H1 (cell line): ENCODE measurements at regions not wholly inside any gene's neighbourhood (a gene's known extent, or its start where the extent isn't known, plus 50 kb on each side); places are given as distances from the start of the nearest gene placed in this dataset.

Source experiments
- CTCF ChIA-PET: fragments of 300-600 bp; sonication (Branson Sonifier 250); formaldehyde crosslinking; loops from one replicate; lab custom pipeline; 2021; ENCODE audit not compliant: partially characterized antibody; lab: Charles Lee
- POLR2A ChIA-PET: fragments of 300-600 bp; sonication (Branson Sonifier 250); formaldehyde crosslinking; loops from one replicate; lab custom pipeline; 2021; ENCODE audit warnings: inconsistent platforms; ENCODE audit not compliant: partially characterized antibody; lab: Charles Lee
- DNase-seq, 2 experiments: peaks; one replicate each; pipeline versions ENCODE4 v3.0.0 to v3.0.0-alpha.2; 2010 to 2022; ENCODE audit warnings: low spot score in 2 of 2, low read depth in 1 of 2, mixed read lengths in 1 of 2
- FAIRE-seq: peaks from 2 replicates; lab custom pipeline; 2011; peaks lifted over from hg19 to GRCh38; lab: Jason Lieb, UNC
- H2AFZ ChIP-seq: 2 replicates; pipeline ENCODE4 v1.8.1; 2012; ENCODE audit warnings: low read length, inconsistent platforms
- H2AK5ac ChIP-seq: 2 replicates; pipeline ENCODE4 v1.6.1; 2013; ENCODE audit warnings: low read depth, low read length
- H2BK120ac ChIP-seq: replicated peaks from 2 replicates; pipeline ENCODE3; 2013; ENCODE audit warnings: low read depth, low read length, inconsistent platforms
- H2BK12ac ChIP-seq: 2 replicates; pipeline ENCODE4 v1.6.1; 2013; ENCODE audit warnings: low read depth, low read length
- H2BK15ac ChIP-seq: 2 replicates; pipeline ENCODE4 v1.6.1; 2013; ENCODE audit warnings: low read length
- H2BK20ac ChIP-seq: 2 replicates; pipeline ENCODE4 v1.6.1; 2013; ENCODE audit warnings: low read length
- H2BK5ac ChIP-seq: 2 replicates; pipeline ENCODE4 v1.6.1; 2013; ENCODE audit warnings: low read depth, low read length
- H3K14ac ChIP-seq: 2 replicates; pipeline ENCODE4 v1.6.1; 2013; ENCODE audit warnings: inconsistent platforms; ENCODE audit not compliant: insufficient read length
- H3K18ac ChIP-seq: 2 replicates; pipeline ENCODE4 v1.6.1; 2013; ENCODE audit warnings: low read length; ENCODE audit errors: extremely low read depth
- H3K23ac ChIP-seq: 2 replicates; pipeline ENCODE4 v1.6.1; 2013; ENCODE audit warnings: inconsistent platforms; ENCODE audit not compliant: insufficient read length
- H3K23me2 ChIP-seq: 2 replicates; pipeline ENCODE4 v1.6.1; 2013; ENCODE audit warnings: low read depth, low read length
- H3K27ac ChIP-seq: 2 replicates; pipeline ENCODE4 v1.6.1; 2011; ENCODE audit warnings: low read depth, low read length, inconsistent platforms
- H3K27me3 ChIP-seq, 4 experiments: replicated peaks in 1 of 4; 1 replicate in 1 of 4; 2 replicates in 3 of 4; pipeline versions ENCODE4 v1.6.1 to v1.8.1; 2011 to 2013; ENCODE audit warnings: low read length in 3 of 4, mild to moderate bottlenecking in 3 of 4, inconsistent platforms in 2 of 4, mixed read lengths in 2 of 4, moderate library complexity in 1 of 4; ENCODE audit not compliant: control insufficient read depth in 3 of 4, insufficient read depth in 3 of 4; ENCODE audit errors: extremely low read depth in 1 of 4
- H3K36me3 ChIP-seq, 4 experiments: 2 replicates each; pipeline versions ENCODE4 v1.6.1 to v1.8.1; 2011 to 2013; ENCODE audit warnings: mild to moderate bottlenecking in 4 of 4, low read length in 3 of 4, moderate library complexity in 2 of 4, control low read depth in 1 of 4, inconsistent platforms in 1 of 4; ENCODE audit not compliant: insufficient read depth in 4 of 4, control insufficient read depth in 2 of 4
- H3K4ac ChIP-seq: replicated peaks from 2 replicates; pipeline ENCODE3; 2013; ENCODE audit warnings: low read length, low read depth, mixed read lengths, inconsistent platforms; ENCODE audit not compliant: insufficient read length
- H3K4me1 ChIP-seq, 4 experiments: replicated peaks in 1 of 4; 1 replicate in 1 of 4; 2 replicates in 3 of 4; pipeline versions ENCODE4 v1.6.1 to v1.8.1; 2011 to 2013; ENCODE audit warnings: low read length in 3 of 4, inconsistent platforms in 2 of 4, mixed read lengths in 1 of 4; ENCODE audit not compliant: insufficient read depth in 4 of 4, control insufficient read depth in 3 of 4
- H3K4me2 ChIP-seq, 2 experiments: 2 replicates each; pipeline versions ENCODE4 v1.6.1 to v1.8.1; 2011 to 2013; ENCODE audit warnings: low read depth in 2 of 2, low read length in 2 of 2, control low read depth in 1 of 2, inconsistent platforms in 1 of 2, mild to moderate bottlenecking in 1 of 2; ENCODE audit not compliant: insufficient read depth in 1 of 2
- H3K4me3 ChIP-seq, 4 experiments: fragments of 200-600, 300-600 bp in 1 of 4; sonication (generic), shearing (Covaris generic), sonication (Bioruptor Twin) in 1 of 4; 2 replicates each; pipeline versions ENCODE4 v1.5.1 to v1.8.1; 2011 to 2016; ENCODE audit warnings: low read length in 4 of 4, low read depth in 3 of 4, control low read depth in 2 of 4, inconsistent platforms in 2 of 4, mild to moderate bottlenecking in 2 of 4, mixed read lengths in 1 of 4, moderate library complexity in 1 of 4; ENCODE audit not compliant: insufficient read depth in 2 of 4; ENCODE audit errors: extremely low read depth in 1 of 4
- H3K56ac ChIP-seq: replicated peaks from 2 replicates; pipeline ENCODE3; 2013; ENCODE audit warnings: low read depth, mild to moderate bottlenecking, mixed read lengths, low read length, inconsistent platforms; ENCODE audit not compliant: insufficient read length
- H3K79me1 ChIP-seq: 2 replicates; pipeline ENCODE4 v1.6.1; 2013; ENCODE audit warnings: low read depth, low read length, control low read depth
- H3K79me2 ChIP-seq, 2 experiments: 2 replicates each; pipeline versions ENCODE4 v1.6.1 to v1.8.1; 2012 to 2013; ENCODE audit warnings: low read length in 2 of 2, mild to moderate bottlenecking in 2 of 2, inconsistent platforms in 1 of 2; ENCODE audit not compliant: insufficient read depth in 2 of 2, control insufficient read depth in 1 of 2
- H3K9ac ChIP-seq, 4 experiments: replicated peaks in 1 of 4; 1 replicate in 1 of 4; 2 replicates in 3 of 4; pipeline versions ENCODE4 v1.6.1 to v1.8.1; 2011 to 2013; ENCODE audit warnings: low read depth in 3 of 4, low read length in 3 of 4, control low read depth in 2 of 4, mild to moderate bottlenecking in 2 of 4, moderate library complexity in 2 of 4, inconsistent platforms in 1 of 4; ENCODE audit errors: extremely low read depth in 1 of 4
- H3K9me3 ChIP-seq, 2 experiments: 2 replicates each; pipeline versions ENCODE4 v1.6.1 to v1.8.1; 2012 to 2013; ENCODE audit warnings: mild to moderate bottlenecking in 2 of 2, moderate library complexity in 2 of 2, control low read depth in 1 of 2, inconsistent platforms in 1 of 2, low read depth in 1 of 2, low read length in 1 of 2, mixed read lengths in 1 of 2; ENCODE audit not compliant: insufficient read depth in 2 of 2
- H4K20me1 ChIP-seq, 2 experiments: replicated peaks in 1 of 2; 2 replicates each; pipeline versions ENCODE3 to v1.8.1; 2011 to 2013; ENCODE audit warnings: inconsistent platforms in 2 of 2, low read length in 2 of 2, mild to moderate bottlenecking in 1 of 2; ENCODE audit not compliant: insufficient read depth in 2 of 2, control insufficient read depth in 1 of 2
- H4K5ac ChIP-seq: 2 replicates; pipeline ENCODE4 v1.6.1; 2013; ENCODE audit warnings: low read length, low read depth, mixed read lengths, inconsistent platforms; ENCODE audit not compliant: insufficient read length
- H4K8ac ChIP-seq: 2 replicates; pipeline ENCODE4 v1.8.0; 2013; ENCODE audit warnings: mild to moderate bottlenecking, moderate library complexity, low read length, inconsistent platforms; ENCODE audit not compliant: insufficient read depth; ENCODE audit errors: extremely low read depth
- H4K91ac ChIP-seq: replicated peaks from 2 replicates; pipeline ENCODE3; 2013; ENCODE audit warnings: low read length, mixed read lengths, inconsistent platforms; ENCODE audit not compliant: insufficient read length
- EGR1 ChIP-seq: IDR thresholded peaks from 2 replicates; pipeline ENCODE4 v1.6.1; 2011; ENCODE audit warnings: low read depth, low read length, borderline replicate concordance
- EP300 ChIP-seq, 2 experiments: IDR thresholded peaks; 1 replicate in 1 of 2; 2 replicates in 1 of 2; pipeline ENCODE4 v1.6.1; 2011 to 2012; ENCODE audit warnings: low read depth in 2 of 2, low read length in 2 of 2, mild to moderate bottlenecking in 2 of 2, borderline replicate concordance in 1 of 2, inconsistent platforms in 1 of 2, moderate library complexity in 1 of 2
- KDM5A ChIP-seq: fragments of 200-600 bp; IDR thresholded peaks from 2 replicates; pipeline ENCODE4 v1.7.1; 2012; ENCODE audit warnings: mild to moderate bottlenecking, low read length, inconsistent platforms, mixed read lengths
- RNF2 ChIP-seq: fragments of 200-900, 300-1000 bp; sonication (generic); IDR thresholded peaks from 2 replicates; pipeline ENCODE4 v1.7.1; 2016; ENCODE audit warnings: borderline replicate concordance, low read depth, mild to moderate bottlenecking, antibody characterized with exemption, low read length; ENCODE audit not compliant: poor library complexity, severe bottlenecking; ENCODE audit errors: missing control alignments
- SP1 ChIP-seq: IDR thresholded peaks from 2 replicates; pipeline ENCODE4 v1.6.1; 2011; ENCODE audit warnings: low read depth, low read length
- WGBS, 2 experiments: shearing (Covaris generic) in 1 of 2; methylation state at CpG; one replicate each; pipeline versions ENCODE4 v1.1.6 to v1.1.7; 2013 to 2015; ENCODE audit warnings: low lambda C conversion rate in 2 of 2, mixed read lengths in 2 of 2, inconsistent platforms in 1 of 2, low coverage in 1 of 2, missing lambda C conversion rate in 1 of 2; ENCODE audit not compliant: insufficient replicate concordance in 2 of 2, insufficient coverage in 1 of 2, insufficient read length in 1 of 2; ENCODE audit errors: extremely low coverage in 1 of 2, missing lambda C conversion rate in 1 of 2; 5-methylcytosine and 5-hydroxymethylcytosine counted together
- TF ChIP-seq, protein P1 (sequence below): IDR thresholded peaks from 2 replicates; pipeline ENCODE4 v1.6.1; 2011; ENCODE audit warnings: low read depth, mild to moderate bottlenecking, low read length; ENCODE audit not compliant: insufficient read depth

DNA sequence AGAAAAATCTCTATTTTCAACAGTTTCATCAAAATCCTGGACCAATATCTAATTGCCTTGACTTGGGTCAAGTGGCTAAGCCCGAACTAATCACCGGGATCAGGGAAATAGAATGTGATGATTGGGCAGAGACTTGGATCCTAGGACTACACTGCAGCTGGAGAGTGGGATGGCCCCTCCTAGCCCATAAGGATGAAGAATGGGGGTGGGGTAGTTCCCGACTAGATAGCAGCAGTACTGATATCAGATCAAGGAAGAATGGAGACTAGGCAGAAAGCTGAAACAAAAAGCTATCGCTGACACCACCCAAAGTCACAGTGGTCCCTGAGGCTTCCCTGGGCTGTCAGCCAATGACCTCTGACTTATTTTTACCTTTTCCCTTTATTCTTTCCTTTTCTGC, 160.4 kb upstream of the PHYHIPL start:
- peaks cover 0 to 5% (median 0%) of the 10 kb centered on the region in 4 experiments; a peak in 1 of 7 replicates for H3K4me1 ChIP-seq
- no peak overlapping the region for H3K14ac ChIP-seq
- ChIA-PET POLR2A (no interaction called here), CTCF (interaction anchor here (0.6 to 0.7 kb wide), 3 partner anchors 19 to 426 kb away, joined by 3 to 6 read pairs (median 4); no protein-coding TSS in a partner anchor)
- H2AFZ ChIP-seq, result no peak overlapping the region
- H3K27me3 ChIP-seq, result no peaks in the 10 kb centered on the region
- H3K36me3 ChIP-seq, result no peaks in the 10 kb centered on the region
- H3K56ac ChIP-seq, result no peak overlapping the region
- H2BK15ac ChIP-seq, result no peak overlapping the region
- no peak overlapping the region for H3K9ac ChIP-seq
- TF ChIP-seq RNF2 (no peak), EGR1 (no peak), EP300 (IDR thresholded peaks at IDR 0.05; ENCODE audit: borderline replicate concordance in 1 of 2, low read depth in 2 of 2, low read length in 2 of 2) (no peak), KDM5A (no peak), SP1 (no peak)
- TF ChIP-seq, protein P1, sequence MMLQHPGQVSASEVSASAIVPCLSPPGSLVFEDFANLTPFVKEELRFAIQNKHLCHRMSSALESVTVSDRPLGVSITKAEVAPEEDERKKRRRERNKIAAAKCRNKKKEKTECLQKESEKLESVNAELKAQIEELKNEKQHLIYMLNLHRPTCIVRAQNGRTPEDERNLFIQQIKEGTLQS, result no peak
- no peak overlapping the region for H3K4me2 ChIP-seq
- H3K23ac ChIP-seq, result no peak overlapping the region
- no peak overlapping the region for H4K5ac ChIP-seq
- no peak overlapping the region for H3K4me3 ChIP-seq
- no peak overlapping the region for H2BK5ac ChIP-seq
- FAIRE-seq (no peak), DNase-seq (no peak)
- no peak overlapping the region for H2BK12ac ChIP-seq
- no peaks in the 10 kb centered on the region for H4K20me1 ChIP-seq
- H3K18ac ChIP-seq, result no peak overlapping the region
- no peak overlapping the region for H4K91ac ChIP-seq
- no peak overlapping the region for H3K4ac ChIP-seq
- no peaks in the 10 kb centered on the region for H3K23me2 ChIP-seq
- H2BK20ac ChIP-seq, result no peak overlapping the region
- no peaks in the 10 kb centered on the region for H3K9me3 ChIP-seq
- no peak overlapping the region for H2AK5ac ChIP-seq
- no peaks in the 10 kb centered on the region for H3K79me1 ChIP-seq
- H3K79me2 ChIP-seq, result no peaks in the 10 kb centered on the region
- no peak overlapping the region for H4K8ac ChIP-seq
- WGBS, 2 experiments, result 90% methylated on average over 4 of the region's 4 CpGs; no CpG with 5 or more reads in 1 of the 2 experiments
- no peak overlapping the region for H2BK120ac ChIP-seq
- no peak overlapping the region for H3K27ac ChIP-seq
